Upper lobe of left lung (tissue), 4 donors: ENCODE measurements at regions not wholly inside any gene's neighbourhood (a gene's known extent, or its start where the extent isn't known, plus 50 kb on each side); places are given as distances from the start of the nearest gene placed in this dataset.

Experiments
- CTCF ChIP-seq, 6 experiments: fragments of 450-650 bp in 4 of 6; fragments of 200-600 bp in 2 of 6; sonication (generic) in 2 of 6; IDR thresholded peaks; one replicate each; pipeline ENCODE4 v1.5.1; 2016 to 2019; ENCODE audit warnings: antibody characterized with exemption in 6 of 6
- POLR2A ChIP-seq, 4 donors: fragments of 450-650 bp; IDR thresholded peaks; one replicate each; pipeline ENCODE4 v1.5.1; 2016 to 2017; ENCODE audit warnings: antibody characterized with exemption in 4 of 4, mild to moderate bottlenecking in 2 of 4

GRCh38 chr3:144151983-144152382 is 180.4 kb downstream of the DIPK2A start:
- TF ChIP-seq POLR2A (IDR thresholded peaks at IDR 0.05) = no peak
- no peak for TF ChIP-seq CTCF (IDR thresholded peaks at IDR 0.05)
